Transverse colon (tissue), 4 donors: ENCODE measurements at regions not wholly inside any gene's neighbourhood (a gene's known extent, or its start where the extent isn't known, plus 50 kb on each side); places are given as distances from the start of the nearest gene placed in this dataset.

ENCODE experiments used
- DNase-seq: peaks from one replicate; pipeline ENCODE4 v3.0.0-alpha.2; 2019
- H3K27ac ChIP-seq, 4 donors: fragments of 200-600 bp; sonication (generic); 2 replicates each; pipeline ENCODE4 v1.5.1; 2016 to 2018; ENCODE audit warnings: inconsistent platforms in 4 of 4
- H3K27me3 ChIP-seq: fragments of 200-600 bp; sonication (generic); 2 replicates; pipeline ENCODE4 v1.5.1; 2017; ENCODE audit warnings: inconsistent platforms
- H3K36me3 ChIP-seq, 4 donors: fragments of 200-600 bp; sonication (generic); 2 replicates each; pipeline ENCODE4 v1.5.1; 2017 to 2019; ENCODE audit warnings: inconsistent platforms in 4 of 4
- H3K4me1 ChIP-seq, 4 donors: fragments of 200-600 bp; sonication (generic); 2 replicates each; pipeline ENCODE4 v1.5.1; 2017 to 2020; ENCODE audit warnings: inconsistent platforms in 4 of 4
- H3K4me3 ChIP-seq, 4 donors: fragments of 200-600 bp; sonication (generic); 1 replicate in 1 of 4; 2 replicates in 3 of 4; pipeline versions ENCODE4 v1.5.1 to v1.6.1; 2017 to 2019; ENCODE audit warnings: inconsistent platforms in 4 of 4
- H3K9me3 ChIP-seq, 2 donors: fragments of 200-600 bp; sonication (generic); 2 replicates each; pipeline ENCODE4 v1.5.1; 2017 to 2019; ENCODE audit warnings: inconsistent platforms in 2 of 2
- CTCF ChIP-seq, 5 experiments: fragments of 200-600 bp in 3 of 5; fragments of 450-650 bp in 2 of 5; sonication (generic) in 3 of 5; IDR thresholded peaks; 1 replicate in 2 of 5; 2 replicates in 3 of 5; pipeline ENCODE4 v1.5.1; 2016 to 2017; ENCODE audit warnings: antibody characterized with exemption in 5 of 5, inconsistent platforms in 3 of 5, mild to moderate bottlenecking in 2 of 5, moderate library complexity in 1 of 5
- EP300 ChIP-seq: sonication (generic); formaldehyde crosslinking; IDR thresholded peaks from one replicate; pipeline ENCODE4 v1.6.1; 2017; ENCODE audit warnings: antibody characterized with exemption, low read depth
- POLR2A ChIP-seq: fragments of 450-650 bp; IDR thresholded peaks from one replicate; pipeline ENCODE4 v1.6.1; 2016; ENCODE audit warnings: antibody characterized with exemption, mild to moderate bottlenecking, moderate library complexity
- POLR2AphosphoS5 ChIP-seq, 3 donors: sonication (generic); formaldehyde crosslinking; IDR thresholded peaks; one replicate each; pipeline ENCODE4 v1.6.1; 2016; ENCODE audit warnings: antibody characterized with exemption in 3 of 3
- WGBS, 2 donors: methylation state at CpG; one replicate each; pipeline ENCODE4 v1.1.5; 2018; ENCODE audit warnings: low coverage in 1 of 2; 5-methylcytosine and 5-hydroxymethylcytosine counted together
- in situ Hi-C, 4 donors: fragments of 200-750 bp; cut with MboI; loops; one replicate each; pipeline versions ENCODE4 v1.15.0 to v1.15.1; 2017; ENCODE audit warnings: low sequenced_read_pairs in 3 of 4, low pct_ligation_motif_present in 1 of 4, low pct_unique_long_range_greater_than_20kb in 1 of 4
- intact Hi-C: fragments of 100-400 bp; cut with DNase I; formaldehyde crosslinking; loops from one replicate; pipeline ENCODE4 v1.15.1; 2023; ENCODE audit warnings: low total_unique reads

DNA sequence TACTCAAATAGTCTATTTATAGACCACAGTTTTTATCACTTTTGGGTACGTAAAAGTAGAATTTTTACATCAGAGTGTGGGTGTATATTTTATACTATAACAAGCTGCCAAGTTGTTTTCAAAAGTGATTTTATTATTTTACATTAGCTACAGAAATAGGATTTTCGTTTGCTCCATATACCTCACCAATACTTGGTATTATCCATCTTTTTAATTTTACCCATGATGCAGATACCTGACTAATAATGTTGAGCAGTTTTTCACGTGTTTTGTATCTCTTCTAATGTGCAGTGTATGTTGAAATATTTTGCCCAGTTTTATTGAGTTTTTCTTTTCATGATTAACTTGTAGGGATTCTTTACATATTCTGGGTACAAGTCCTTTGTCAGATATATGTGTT lies 379.8 kb downstream of the MATN1 start:
- Histone ChIP-seq H3K27ac (no peak overlapping the region), H3K9me3 (no peaks in the 10 kb centered on the region), H3K4me3 (no peak overlapping the region), H3K4me1 (no peaks in the 10 kb centered on the region), H3K36me3 (no peaks in the 10 kb centered on the region), H3K27me3 (peaks cover 60% of the 10 kb centered on the region)
- intact Hi-C loops: no loop called here
- 25 to 34% methylated on average over 3 of the region's 3 CpGs for WGBS, 2 donors
- no peak for TF ChIP-seq EP300
- no peak for TF ChIP-seq POLR2AphosphoS5 (IDR thresholded peaks at IDR 0.05)
- no peak for TF ChIP-seq POLR2A
- no peak for TF ChIP-seq CTCF (IDR thresholded peaks at IDR 0.05)
- in situ Hi-C loops: no loop called here
- DNase-seq: no peak

GRCh38 chr1:30342535-30343141 lies 380.7 kb downstream of the MATN1 start:
- H3K4me1 ChIP-seq: no peaks in the 10 kb centered on the region
- TF ChIP-seq POLR2AphosphoS5 (IDR thresholded peaks at IDR 0.05) (no peak), EP300 (no peak), CTCF (IDR thresholded peaks at IDR 0.05) (no peak), POLR2A (no peak)
- DNase-seq: no peak
- in situ Hi-C loops (no loop called here), intact Hi-C loops (no loop called here)
- H3K27ac ChIP-seq: no peak overlapping the region
- H3K4me3 ChIP-seq: no peak overlapping the region
- H3K9me3 ChIP-seq: no peaks in the 10 kb centered on the region
- H3K27me3 ChIP-seq: peaks cover 59% of the 10 kb centered on the region
- WGBS, 2 donors: 38 to 71% methylated on average over 5 to 24 of the region's 33 CpGs
- H3K36me3 ChIP-seq: no peaks in the 10 kb centered on the region

- in situ Hi-C loops: no loop called here
- 82 to 88% methylated on average over 3 of the region's 3 CpGs for WGBS, 2 donors
- no peak for DNase-seq
- TF ChIP-seq CTCF (IDR thresholded peaks at IDR 0.05): no peak
- TF ChIP-seq EP300: no peak
- no peak for TF ChIP-seq POLR2AphosphoS5 (IDR thresholded peaks at IDR 0.05)
- TF ChIP-seq POLR2A: no peak
- H3K4me1 ChIP-seq: no peaks in the 10 kb centered on the region
- no peak overlapping the region for H3K4me3 ChIP-seq
- H3K27ac ChIP-seq: no peak overlapping the region
- H3K9me3 ChIP-seq: no peaks in the 10 kb centered on the region
- peaks cover 51% of the 10 kb centered on the region for H3K27me3 ChIP-seq
- intact Hi-C loops: no loop called here
- H3K36me3 ChIP-seq: no peaks in the 10 kb centered on the region
Observed at GRCh38 chr1:30340934-30341333, 382.5 kb downstream of the MATN1 start.

DNA sequence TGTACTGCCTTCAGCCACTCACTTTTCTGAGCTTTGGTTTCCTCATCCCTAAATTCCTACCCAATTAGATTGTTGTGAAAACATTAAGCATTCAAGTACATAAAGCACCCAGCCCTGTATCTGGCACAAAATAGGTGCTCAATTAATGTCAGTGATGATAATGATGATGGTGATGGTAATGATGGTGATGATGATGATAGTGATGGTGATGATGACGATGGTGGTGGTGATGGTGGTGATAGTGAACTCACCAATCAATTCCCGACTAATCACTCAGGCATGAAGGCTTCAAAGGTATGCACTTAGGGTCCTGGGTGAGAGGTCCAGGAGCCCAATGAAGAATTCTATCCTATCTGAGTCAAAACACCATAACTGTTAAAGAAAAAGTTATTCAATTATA lies 383.5 kb downstream of the MATN1 start:
- Histone ChIP-seq H3K4me1 (no peaks in the 10 kb centered on the region), H3K9me3 (no peaks in the 10 kb centered on the region), H3K27ac (no peak overlapping the region), H3K36me3 (no peaks in the 10 kb centered on the region), H3K27me3 (peaks cover 41% of the 10 kb centered on the region), H3K4me3 (no peak overlapping the region)
- in situ Hi-C loops (no loop called here), intact Hi-C loops (no loop called here)
- 64 to 73% methylated on average over 2 of the region's 2 CpGs for WGBS, 2 donors
- no peak for TF ChIP-seq CTCF (IDR thresholded peaks at IDR 0.05)
- TF ChIP-seq EP300: no peak
- no peak for TF ChIP-seq POLR2AphosphoS5 (IDR thresholded peaks at IDR 0.05)
- no peak for TF ChIP-seq POLR2A
- no peak for DNase-seq
